ENCODE measurements at regions not wholly inside any gene's neighbourhood (a gene's known extent, or its start where the extent isn't known, plus 50 kb on each side); places are given as distances from the start of the nearest gene placed in this dataset.

DNA sequence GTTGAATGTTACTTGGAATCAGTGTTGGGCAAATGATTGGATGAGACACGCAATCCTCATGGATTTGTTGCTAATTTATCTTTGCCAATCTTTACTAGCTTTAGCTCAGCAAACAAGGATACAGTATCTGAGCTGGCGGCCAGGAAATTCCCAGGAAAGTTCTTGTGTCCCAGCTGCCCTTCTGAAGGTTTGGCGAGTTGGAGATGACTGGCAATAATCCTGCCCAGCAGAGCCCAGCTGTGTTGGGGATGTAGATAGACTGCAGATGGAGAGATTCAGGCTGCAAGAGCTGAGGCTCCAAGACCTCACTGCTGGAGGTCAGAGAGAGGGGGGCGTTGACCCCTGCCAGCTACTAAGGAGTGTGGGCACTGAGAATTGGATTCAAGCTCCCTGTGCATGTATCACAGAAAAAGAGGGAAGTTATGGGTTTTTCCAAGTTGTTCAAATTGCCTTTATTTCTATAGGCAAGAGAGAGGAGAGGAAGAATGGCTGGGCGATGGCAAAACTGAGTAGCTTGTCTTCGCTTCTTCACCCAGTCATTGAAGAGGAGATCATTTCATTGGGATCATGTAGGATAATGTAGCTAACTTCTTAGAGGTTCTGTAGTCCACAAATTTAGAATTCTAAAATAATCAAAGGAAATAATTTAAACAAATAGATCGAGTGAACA is 506.8 kb upstream of the LRATD1 start:
- DNase-seq (ENCODE audit: low read depth in 1 of 2, low spot score in 1 of 2) = no peak

GRCh38 chr2:14126846-14127245 is 505.7 kb upstream of the LRATD1 start:
- no peak for DNase-seq (ENCODE audit: low read depth in 1 of 2, low spot score in 1 of 2)

DNA sequence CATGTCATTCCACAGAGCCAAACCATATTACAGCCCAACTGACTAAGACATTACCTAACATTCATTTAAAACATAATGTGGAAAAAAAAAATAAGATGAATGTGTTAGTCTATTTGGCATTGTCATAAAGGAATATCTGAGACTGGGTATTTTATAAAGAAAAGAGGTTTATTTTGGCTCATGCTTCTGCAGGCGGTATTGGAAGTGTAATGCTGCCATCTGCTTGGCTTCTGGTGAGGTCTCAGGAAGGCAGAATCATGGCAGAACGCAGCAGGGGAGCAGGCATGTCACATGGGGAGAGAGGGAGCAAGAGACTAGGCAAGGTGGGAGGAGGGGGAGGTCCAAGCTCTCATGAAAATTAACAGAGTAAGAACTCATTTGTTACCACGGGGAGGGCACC is 504.8 kb upstream of the LRATD1 start:
- DNase-seq (ENCODE audit: low read depth in 1 of 2, low spot score in 1 of 2) = no peak

DNA sequence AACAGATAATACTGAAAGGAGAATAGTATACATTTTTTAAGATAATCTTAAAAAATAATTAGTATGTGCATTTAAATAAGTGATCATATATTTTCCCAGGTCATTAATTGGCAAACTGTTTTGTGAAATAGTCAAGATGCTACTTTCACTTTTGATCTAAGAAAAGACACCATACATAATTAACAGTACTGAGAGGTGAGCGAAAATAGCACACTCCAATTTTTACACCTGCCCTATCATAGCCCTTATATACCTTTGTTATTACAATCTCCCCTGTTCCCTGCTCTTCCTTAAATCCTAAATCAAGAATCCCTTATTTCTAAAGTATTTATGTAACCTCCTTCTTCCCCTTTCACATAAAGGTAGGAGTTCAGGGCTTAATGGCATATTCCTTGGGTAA is 500.1 kb upstream of the LRATD1 start:
- DNase-seq (ENCODE audit: low read depth in 1 of 2, low spot score in 1 of 2) = no peak

DNA sequence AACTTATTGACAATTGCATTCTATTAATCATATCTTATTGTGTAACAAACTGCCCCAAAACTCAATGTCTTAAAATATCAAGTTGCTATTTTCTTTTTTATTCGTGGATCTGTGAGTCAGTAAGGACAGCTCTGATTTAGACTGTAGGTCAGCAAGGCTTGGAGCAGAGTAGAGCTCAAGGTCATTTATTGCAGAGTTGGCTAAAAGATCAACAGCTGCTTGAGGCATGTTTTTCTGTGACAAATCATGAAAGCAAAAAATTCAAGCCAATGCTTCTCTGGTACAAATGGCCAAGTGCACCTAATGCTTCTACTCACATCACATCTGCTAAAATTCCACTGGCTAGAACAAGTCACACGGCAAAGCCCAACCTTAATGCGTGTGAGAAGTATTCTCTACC is 497.7 kb upstream of the LRATD1 start:
- DNase-seq (ENCODE audit: low read depth in 1 of 2, low spot score in 1 of 2) = no peak

DNA sequence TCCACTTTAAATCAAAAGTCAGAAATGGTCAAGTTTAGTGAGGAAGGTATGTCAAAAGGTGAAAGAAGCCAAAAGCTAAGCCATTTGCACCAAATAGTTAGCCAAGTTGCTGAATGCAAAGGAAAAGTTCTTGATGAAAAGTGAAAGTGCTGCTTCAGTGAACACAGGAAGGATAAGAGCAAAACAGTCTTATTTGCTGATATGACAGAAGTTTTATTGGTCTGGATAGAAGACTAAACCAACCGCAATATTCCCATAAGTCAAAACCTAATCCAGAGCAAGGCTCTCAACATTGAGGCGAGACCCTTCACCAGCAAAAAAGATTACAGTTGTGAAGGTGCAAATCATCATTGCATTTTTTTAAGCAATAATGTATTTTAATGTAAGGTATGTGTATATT is 496.5 kb upstream of the LRATD1 start:
- no peak for DNase-seq (ENCODE audit: low read depth in 1 of 2, low spot score in 1 of 2)

GRCh38 chr2:14137643-14138042 is 494.9 kb upstream of the LRATD1 start:
- no peak for DNase-seq (ENCODE audit: low read depth in 1 of 2, low spot score in 1 of 2)

DNA sequence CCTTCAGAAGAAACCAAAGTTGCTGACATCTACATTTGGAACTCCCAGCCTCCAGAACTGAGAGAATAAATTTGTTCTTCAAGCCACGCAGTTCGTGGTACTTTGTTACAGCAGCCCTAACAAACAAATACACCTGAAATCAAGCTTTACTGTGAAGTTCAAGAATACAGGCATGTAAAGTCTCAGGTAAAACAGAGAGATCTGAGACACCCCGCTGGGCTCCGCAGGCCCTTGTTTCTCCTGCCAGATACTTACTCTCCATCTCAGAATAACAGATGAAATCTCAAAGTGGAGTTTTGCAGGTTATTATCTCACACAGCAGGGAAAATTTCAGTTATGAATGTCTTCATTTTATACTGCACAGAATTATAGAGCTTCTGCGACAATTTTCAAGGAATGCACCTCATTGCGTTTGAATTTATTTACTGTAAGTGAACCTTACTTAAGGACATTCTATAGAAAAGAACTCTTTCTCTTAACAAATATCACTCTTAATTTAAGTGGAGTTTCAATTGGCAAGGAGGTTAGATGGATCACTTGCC is 492.4 kb upstream of the LRATD1 start:
- DNase-seq (ENCODE audit: low read depth in 1 of 2, low spot score in 1 of 2) = no peak

GRCh38 chr2:14143435-14143834 is 489.1 kb upstream of the LRATD1 start:
- no peak for DNase-seq (ENCODE audit: low read depth in 1 of 2, low spot score in 1 of 2)

DNA sequence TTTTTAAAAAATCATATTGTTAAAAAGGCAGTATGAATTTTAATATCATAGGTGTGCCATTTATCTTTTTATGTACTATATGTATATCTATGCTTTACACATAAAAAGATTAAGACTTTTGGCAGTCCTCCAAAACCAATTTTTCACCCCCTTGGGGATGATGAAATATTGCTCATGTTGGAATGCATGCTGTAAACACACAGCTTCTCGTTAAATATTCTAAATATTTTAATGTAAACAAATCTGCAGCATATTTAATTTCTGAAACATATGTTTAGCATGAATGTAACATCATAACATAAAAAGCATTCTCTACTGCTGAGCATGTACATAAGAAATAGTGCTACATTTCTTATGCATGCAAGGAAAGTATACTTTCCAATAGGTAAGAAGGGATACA is 484.3 kb upstream of the LRATD1 start:
- DNase-seq (ENCODE audit: low read depth in 1 of 2, low spot score in 1 of 2) = no peak

GRCh38 chr2:14157816-14158215 is 474.7 kb upstream of the LRATD1 start:
- no peak for DNase-seq (ENCODE audit: low read depth in 1 of 2, low spot score in 1 of 2)

DNA sequence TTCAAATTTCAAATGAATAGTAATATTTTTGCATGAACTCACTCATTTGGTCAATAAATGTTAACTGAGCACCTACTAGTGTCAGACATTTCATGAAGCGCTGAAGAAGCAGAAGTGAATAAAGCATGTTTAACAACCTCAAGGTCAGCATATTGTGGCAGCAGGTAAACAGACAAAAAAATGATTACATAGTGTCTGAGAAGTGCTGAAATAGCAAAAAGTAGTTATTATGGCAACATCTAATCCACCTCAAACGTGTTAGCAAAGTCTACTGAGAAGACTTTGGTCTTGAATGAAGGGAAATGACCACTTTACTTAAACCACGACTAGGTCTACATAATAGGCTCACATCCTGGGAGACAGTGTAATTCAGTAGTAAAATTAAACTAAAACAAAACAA is 452.2 kb upstream of the LRATD1 start:
- DNase-seq (ENCODE audit: low read depth in 1 of 2, low spot score in 1 of 2) = no peak

DNA sequence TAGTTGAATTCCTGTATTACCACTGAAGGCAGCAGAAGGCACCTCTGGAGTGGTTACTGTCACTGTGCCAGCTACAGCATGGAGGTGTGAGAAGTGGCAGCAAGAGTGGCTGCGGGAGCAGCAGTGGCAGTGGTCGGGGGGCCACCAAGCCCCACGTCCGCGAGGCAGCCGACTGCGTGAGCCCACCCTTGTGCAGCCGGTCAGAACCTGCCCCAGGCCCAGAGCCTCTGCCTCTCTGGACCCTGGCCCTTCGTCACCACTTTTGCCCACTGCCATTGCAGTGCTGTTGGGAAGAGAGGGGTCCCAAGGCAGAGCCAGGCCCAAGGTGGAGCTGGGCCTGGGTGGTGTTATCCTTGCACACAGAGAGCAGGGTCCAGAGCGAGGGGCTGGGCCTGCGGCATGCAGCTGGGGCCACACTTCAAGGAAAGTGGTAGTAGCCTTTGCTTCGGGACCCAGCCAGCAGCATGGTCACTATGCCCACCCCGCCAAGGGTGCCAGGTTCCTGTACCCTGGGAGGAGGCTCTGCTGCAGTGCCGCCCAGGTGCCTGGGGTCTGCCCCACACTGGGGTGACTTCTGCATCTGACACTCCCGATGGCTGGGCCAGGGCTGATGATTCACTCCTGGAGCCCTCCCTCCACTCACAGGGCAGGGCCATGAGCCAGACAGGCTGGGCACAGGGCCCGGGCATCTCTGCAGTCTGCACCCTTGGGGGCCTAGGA is 450.1 kb upstream of the LRATD1 start:
- DNase-seq (ENCODE audit: low read depth in 1 of 2, low spot score in 1 of 2) = no peak

GRCh38 chr2:14185906-14186305 is 446.6 kb upstream of the LRATD1 start:
- no peak for DNase-seq (ENCODE audit: low read depth in 1 of 2, low spot score in 1 of 2)

DNA sequence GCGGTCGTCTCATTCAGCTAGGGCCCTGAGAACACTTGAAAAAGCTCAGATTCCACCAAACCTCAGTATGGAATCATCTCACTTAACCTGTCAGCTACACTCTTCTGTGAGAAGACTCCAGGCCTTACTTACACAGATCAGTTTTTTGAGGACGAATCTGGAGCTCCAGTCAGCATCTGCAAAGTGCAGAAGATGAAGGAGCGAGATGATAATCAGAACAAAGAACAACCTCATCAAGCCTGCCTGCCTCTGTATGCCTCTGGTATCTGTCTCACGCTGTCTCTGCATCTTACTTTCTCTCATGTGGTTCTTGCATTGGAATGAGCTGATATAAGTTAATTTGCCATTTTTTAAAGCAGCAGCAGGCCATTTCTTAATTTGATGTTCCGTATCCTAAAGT is 444.1 kb upstream of the LRATD1 start:
- no peak for DNase-seq (ENCODE audit: low read depth in 1 of 2, low spot score in 1 of 2)

DNA sequence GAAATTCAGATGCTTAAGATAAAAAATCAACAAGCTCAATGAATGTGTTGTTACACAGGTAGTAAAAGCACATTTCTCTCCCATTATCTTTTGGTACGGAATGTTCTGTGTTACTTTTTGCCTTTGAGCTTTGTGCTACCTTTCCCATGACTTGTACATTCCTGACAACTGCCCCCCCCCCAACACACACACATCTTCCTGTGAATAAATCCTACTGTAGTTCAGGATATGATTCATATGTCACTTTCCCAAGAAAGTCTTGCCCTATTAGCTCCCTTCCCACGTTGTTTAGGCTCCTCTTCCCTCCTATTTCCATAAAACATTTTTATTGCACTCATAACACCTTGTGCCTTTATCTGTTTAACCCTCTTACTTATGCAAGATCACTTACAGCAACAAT is 442.6 kb upstream of the LRATD1 start:
- DNase-seq (ENCODE audit: low read depth in 1 of 2, low spot score in 1 of 2) = no peak

GRCh38 chr2:14194233-14194632 is 438.3 kb upstream of the LRATD1 start:
- DNase-seq (ENCODE audit: low read depth in 1 of 2, low spot score in 1 of 2) = no peak

DNA sequence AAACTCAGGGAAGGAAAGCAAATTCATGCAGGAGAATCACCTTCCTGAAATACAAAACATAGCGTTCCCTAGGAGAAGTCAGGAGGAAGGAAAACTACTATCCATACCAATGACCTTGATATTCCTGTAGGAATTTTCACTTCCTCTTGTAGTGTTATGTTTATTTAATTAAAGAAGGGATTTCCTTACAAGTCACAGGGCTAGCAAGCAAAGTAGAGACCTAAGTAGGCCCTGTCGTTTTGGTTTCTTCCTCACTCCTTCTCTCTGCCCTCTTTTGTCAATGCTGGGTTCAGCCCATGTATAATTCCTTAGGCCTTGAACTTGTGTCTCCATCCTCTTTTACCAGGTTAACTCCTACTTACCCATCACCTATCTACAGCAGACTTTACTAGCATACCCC is 435.2 kb upstream of the LRATD1 start:
- no peak for DNase-seq (ENCODE audit: low read depth in 1 of 2, low spot score in 1 of 2)

- DNase-seq (ENCODE audit: low read depth in 1 of 2, low spot score in 1 of 2) = no peak
Measured at GRCh38 chr2:14199040-14199439, 433.5 kb upstream of the LRATD1 start.

DNA sequence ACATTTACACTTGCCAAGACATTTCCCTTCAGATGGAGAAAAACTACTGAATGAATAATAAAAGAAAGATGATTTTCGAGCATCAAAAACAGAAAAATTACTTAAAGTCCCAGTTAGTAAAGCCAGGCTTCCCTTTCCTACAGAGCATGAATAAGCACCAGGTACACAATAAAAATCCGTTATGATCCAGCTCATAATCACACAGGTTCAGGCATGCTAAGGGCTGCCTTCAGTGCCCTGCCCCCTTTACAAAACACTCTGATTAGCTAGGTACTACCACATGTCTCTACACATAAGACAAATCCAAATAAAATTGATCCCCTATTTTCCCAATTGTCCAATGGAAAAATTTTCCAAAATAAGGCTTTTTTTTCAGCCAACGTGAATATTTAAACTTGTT is 413.2 kb upstream of the LRATD1 start:
- no peak for DNase-seq (ENCODE audit: low read depth in 1 of 2, low spot score in 1 of 2)

GRCh38 chr2:14220101-14220500 is 412.4 kb upstream of the LRATD1 start:
- no peak for DNase-seq (ENCODE audit: low read depth in 1 of 2, low spot score in 1 of 2)

GRCh38 chr2:14221466-14221865 is 411.1 kb upstream of the LRATD1 start:
- DNase-seq (ENCODE audit: low read depth in 1 of 2, low spot score in 1 of 2) = no peak

GRCh38 chr2:14223576-14223975 is 408.9 kb upstream of the LRATD1 start:
- no peak for DNase-seq (ENCODE audit: low read depth in 1 of 2, low spot score in 1 of 2)

Data from stimulated activated CD4-positive, alpha-beta T cell treated with anti-CD3 and anti-CD28 coated beads, Interleukin-15, amount 100 ng/mL, for 1 hour (primary cell).